Stromal cell of bone marrow (primary cell): ENCODE measurements at regions not wholly inside any gene's neighbourhood (a gene's known extent, or its start where the extent isn't known, plus 50 kb on each side); places are given as distances from the start of the nearest gene placed in this dataset.

ENCODE experiments used
- DNase-seq: peaks from one replicate; pipeline ENCODE4 v3.0.0-alpha.2; 2012; ENCODE audit warnings: low read depth

DNA sequence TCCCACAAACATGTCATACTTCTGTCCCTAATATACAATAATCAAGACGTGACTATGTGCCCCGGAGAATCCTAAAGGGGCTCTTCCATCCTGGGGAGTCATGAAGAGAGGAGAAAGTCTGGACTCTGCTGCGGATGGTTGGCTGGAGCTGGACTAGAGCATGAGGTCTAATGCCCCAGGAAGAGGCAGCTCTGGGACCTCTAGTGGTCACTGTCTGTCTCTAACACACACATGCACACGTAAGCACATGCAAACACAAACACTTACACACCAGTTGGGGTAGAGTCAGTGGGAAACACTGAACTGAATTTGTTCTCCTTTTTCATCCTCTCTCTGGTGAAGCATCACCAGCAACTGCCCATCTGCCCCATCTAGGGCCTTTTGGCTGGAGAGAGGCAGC, 271.6 kb downstream of the TDRD15 start:
- DNase-seq = no peak

DNA sequence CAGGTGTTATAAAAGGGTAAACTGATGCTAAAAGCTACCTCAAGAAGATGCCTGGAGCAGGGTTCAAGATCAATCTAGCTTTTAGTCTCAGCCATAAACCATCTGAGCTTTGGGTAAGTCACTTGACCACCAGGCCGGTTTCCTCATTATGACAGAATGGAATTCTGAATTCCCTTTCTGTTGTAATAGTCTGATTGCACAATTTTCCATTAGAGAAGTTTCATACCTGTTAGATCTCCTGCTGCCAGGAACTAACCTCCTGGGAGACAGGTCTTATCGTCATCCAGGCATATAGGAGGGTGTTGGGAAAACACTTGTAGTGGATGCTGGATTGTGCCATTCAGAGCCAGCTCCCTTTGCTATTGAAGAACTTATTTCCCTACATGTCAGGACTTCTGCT, 272.5 kb downstream of the TDRD15 start:
- no peak for DNase-seq

DNA sequence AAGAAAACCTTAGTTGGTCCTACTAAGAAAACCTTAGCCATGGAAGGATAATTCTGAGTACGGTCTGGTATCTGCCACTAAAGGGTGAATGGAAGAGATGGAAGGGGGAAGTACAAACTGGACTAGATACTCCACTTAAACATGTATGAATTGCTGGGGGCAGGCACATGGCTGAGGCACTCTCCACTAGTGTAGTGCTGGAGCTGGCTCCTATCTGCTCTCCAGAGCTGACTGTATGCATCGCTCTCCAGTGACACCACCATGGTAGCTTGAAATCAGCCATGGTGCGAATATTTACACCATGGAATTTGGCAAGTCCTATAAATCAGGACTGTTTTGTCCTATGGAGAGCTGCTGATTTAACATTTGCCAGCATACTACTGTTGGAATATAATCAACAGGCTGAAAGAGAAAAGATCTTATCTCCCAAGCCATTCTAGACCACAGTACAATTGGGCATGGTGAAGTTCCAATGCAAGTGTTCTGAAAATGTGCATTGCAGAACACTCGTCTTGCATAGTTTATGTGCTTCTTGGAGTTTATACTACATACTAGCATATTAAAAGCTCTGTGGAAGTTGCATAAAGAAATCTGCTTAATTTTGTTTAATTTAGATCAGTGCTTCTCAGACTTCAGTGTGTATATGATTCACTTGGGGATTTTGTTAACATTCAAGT, 277.4 kb downstream of the TDRD15 start:
- no peak for DNase-seq

DNA sequence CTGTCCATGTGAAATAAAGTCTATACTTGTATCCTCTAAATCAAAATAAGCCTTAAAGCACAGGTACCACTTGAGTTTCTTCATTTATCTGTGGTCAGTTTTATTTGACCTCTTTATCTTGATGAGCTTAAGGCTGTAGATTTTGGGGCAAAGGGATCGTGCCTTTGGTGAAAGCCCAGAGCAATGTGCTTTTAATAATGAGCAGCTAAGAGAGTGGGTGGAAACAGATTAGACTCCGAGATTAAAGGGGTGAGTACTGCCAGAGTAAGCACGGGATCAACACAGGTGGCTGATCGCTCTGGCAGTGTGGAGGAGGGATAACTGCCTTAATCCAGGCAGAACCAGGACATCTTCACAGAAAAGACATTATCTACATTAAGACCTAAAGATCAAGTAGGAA, 280.4 kb downstream of the TDRD15 start:
- no peak for DNase-seq

DNA sequence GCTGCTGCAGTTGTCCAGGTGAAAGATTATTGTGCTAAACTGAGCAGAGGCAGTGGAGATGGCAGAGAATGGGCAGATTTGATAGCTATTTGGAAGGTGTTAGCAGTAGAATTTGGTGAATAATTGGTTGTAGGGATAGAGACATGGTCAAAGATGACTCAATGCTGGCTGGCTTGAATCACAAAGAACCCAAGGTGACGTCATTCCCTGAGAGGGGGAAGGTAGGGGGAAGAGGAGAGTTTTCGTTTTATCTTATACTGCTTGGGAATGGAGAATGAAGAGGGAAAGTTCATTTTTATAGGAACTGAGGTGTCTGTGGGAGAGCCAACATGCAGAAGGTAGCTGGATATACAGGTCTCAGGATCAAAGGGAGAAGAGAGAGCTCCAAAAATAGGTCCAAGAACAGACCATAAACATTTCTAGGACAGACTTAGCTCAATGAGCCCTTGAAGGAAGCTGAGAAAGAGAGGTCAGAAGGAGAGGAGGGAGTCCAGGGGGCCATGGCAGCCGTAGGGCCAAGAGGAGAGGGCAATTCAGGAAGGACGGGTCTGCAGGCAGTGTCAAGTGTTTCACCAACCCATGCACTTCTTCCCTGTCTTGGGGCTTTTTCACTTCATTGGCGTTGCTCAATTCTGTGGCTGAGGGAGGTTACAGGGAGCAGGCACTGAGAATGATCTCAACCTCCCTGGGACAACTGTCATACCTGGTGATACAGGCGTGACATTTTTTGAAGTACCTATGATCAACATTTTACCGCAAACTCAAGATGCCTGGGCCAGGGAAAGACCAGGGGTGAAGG, 281.3 kb downstream of the TDRD15 start:
- no peak for DNase-seq

DNA sequence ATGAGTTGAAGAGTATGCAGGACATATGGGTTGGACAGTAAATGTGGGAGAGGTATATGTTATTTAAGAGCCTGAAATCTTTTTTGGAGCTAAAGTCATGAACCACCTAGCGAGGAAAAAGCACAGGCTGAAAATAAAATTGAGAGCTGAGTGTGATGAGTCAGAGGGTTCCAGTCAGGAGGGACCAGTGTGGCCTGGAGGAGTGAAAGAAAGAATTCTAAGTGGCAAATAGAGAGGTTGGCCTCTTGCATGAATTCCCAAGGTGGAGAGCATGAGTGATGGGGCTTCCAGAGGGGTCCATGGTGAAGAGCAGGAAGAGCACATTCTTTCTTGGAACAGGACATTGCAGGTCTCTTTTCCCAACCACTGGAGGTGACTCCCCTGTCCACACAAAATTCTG, 282.6 kb downstream of the TDRD15 start:
- no peak for DNase-seq

DNA sequence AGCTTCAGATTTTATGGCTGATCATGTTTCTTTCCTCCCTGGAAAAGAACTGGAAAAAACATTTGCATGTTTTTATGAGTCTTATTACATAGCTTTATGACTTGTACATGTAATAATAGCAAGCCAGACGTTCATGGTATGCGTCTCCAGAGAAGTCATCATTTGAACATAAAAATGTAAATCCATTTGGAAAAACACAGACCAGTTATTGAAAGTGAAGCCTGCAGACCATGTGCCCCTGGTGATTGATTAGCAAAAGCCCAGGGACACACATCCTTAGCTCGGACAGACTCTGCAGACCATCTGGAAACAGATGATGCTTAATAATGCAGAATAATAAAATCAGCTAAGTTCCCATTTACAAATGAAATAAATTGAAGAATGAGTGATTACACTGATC, 283.1 kb downstream of the TDRD15 start:
- DNase-seq = no peak

DNA sequence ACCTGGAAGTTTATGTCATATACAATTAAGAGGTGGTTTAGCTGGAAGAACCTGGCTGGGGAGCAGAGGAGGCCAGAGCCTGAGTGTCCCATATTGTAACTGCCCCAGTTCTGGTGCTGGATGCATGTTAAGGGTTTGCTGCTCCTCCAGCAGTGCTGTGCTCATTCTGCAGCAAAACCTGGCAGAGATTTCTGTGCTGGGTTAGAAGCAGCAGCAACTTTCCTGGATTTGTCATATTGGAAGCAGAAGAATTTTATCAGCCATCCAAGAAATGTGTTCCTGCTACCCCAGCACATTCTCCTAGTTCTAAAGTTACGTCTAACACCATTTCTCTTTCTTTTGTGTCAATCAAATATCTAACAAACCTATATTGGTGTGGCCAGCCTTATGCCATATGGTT, 284.1 kb downstream of the TDRD15 start:
- DNase-seq = no peak

DNA sequence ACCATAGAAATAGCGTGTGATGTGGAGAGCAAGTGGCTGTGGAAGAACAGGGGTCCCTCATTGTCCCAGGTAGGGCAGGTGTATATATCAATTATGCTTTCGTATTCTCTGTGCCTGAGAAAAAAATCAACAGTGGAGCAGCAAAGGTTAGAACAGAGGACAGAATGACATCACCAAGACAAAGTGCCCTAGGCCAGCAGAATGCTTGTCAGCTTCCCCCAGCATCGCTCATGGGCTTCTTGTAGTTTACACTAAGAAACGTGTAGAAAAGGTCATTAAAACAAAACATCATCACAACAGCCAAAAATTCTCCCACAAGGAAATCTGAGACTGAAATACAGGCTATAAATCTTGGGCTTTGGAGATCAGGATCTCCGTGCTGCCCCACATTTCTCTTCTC, 288.0 kb downstream of the TDRD15 start:
- DNase-seq = no peak

DNA sequence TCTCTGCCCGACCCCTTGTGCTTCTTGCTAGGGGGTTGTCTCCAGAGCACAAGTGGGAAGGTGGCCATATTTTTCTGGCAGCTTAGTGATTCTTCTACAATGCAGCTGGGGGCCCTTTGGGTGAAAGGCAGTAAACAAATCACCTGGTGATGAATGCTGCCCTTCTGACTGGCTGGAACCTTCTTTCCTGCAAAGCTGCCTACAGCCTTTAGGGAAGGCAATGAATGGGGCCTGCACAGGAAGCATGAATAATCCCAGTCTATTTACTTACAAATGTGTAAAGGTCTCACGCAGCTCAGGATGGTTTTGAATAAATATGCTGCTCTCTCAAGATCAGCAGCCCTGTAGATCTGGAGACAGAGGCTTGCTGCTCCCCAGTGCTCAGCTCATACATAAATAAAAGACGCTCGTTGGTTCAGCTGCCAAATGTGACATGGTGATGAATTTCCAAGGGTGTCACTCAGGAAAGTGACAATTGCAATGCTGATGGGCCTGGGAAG, 289.2 kb downstream of the TDRD15 start:
- DNase-seq = no peak

DNA sequence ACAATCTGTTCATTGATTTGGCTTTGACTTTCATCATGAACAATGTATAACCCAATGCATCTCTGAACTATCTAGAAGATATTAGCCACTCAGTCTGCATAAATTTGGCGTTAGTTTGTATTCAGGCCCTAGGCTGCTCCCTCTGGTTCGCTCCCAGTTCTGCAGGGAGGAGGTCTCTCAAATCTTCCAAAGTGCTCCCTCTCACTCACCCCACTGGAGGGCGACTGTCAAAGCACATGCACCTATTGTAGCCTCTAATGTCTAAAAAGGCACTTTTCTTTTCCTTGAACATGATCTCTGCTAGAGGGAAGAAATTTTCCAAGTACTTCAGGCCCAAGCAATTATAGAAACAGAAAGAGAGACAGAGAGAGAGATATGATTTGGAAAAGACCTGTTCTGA, 291.5 kb downstream of the TDRD15 start:
- no peak for DNase-seq

DNA sequence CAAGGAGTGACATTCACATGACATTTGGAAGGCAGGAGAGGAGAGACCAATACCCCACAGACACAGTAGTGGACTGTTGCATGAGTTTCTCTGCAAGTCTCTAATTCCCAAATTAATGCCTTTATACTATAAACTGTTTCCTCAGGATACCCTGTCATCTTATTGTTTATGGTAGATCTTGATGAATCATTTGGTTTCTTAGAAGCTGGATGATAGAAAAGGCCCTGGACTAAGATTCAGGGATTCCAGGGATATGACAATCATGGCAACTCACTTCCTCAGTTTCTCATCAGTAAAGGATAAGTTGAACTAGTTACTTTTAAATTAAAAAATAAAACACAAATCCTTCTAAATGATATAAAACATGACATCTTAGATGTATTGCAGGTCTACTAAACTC, 292.5 kb downstream of the TDRD15 start:
- no peak for DNase-seq

DNA sequence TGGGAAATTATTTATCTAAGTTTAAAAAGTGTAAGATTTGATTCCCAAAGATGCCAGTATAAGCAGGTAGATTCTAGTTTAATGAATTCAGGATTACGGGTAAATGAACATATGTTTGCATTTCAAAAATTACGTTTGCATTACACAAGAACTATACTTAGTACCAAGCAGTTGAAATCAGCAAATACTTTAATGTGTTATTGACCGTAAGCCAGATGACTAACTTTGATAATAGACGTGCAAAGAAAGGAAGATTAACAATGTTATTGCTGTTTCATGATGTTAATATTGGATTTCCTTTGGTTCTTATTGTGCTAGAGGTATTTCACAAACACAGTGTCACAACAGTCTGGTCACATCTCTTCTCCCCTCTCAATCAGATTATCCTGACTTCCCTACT, 294.7 kb downstream of the TDRD15 start:
- DNase-seq = no peak

DNA sequence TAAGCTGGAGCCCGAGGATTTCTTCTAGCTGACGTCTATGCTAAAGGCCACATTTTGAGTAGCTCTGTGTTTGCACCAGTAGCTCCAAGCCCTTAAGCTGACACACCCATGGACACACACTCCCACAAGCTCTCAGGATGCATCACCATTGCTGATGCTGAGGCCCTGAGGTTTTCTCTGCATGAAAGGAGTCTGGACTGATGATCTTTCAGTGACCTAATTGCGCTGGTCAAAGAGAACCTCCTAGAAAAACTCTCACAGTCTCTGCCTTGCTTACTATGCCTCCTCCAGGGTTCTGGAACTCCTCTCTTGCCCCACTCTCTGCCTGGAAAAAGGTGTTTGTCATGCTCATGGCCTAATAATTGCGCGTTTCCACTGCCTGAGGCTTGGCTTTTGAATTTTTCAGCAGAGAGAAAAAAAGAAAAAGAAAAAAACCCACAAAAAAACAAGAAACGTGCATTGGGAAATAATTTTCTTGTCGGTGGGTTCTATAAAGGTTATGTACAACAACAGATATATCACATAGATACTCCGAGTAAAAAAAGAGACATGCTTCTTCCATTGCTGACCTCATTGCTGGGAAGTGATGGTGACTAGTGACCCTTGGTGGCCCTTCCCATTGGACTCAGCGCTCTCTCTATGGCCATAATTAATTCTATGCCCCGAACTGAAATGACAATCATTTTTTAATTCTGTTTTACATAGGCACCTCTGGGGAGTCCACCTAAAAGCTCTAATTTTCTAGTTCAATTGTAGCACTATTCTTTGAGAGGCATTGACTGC, 297.0 kb downstream of the TDRD15 start:
- no peak for DNase-seq

DNA sequence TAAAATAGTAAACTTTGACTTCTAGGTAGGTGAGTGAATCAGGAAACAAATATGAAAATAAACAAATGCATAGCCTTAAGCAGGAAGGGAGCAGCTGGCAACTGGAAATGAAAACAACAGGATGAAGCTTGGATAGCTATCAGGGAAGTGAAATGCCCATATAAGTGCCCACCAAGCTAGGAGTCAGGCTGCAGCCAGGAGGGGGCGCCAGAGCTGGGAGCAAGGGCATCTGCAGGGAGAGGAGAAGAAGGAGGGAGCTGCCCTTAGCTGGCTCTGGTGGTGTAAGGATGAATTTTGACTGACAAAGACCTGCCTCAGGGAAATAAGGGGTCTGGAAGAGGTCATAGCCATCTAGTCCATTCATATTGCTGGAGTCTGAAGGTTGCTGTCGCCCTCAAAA, 298.3 kb downstream of the TDRD15 start:
- no peak for DNase-seq

DNA sequence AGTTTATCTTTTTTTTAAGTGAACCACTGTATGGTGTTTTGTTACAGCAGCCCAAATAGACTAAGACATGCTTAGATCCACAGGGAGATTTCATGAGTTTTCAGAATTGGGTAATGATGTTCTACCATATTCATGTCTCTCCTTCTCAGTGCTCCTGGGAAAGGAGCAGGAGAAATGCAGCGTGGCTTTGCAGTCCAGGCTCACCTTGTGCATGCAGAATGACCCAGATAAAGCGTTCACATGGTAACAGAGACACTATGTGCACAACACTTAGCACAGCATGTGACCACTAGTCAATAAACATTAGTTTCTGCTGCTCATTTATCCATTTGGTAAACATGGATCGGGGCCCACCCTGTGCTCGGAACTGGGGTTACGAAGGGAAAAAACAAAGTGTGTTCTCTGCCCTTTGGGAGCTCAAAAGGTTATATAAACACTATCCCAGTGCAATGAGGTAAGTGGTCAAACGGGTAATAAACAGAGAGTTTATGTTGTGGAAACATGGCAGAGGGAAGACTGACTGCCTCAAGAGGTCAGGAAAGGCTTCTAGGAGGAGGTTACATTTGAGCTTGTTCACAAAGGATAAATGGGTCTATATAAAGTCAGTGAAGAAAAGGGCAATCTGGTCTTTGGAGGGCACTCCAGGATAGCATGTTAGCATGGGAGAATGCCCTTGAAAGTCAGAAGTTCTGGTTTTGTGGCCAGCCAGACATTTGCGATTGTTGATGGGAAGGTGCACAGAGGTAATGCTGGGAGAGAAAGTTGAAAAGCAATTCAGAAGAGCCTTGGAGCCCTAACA, 299.2 kb downstream of the TDRD15 start:
- no peak for DNase-seq

DNA sequence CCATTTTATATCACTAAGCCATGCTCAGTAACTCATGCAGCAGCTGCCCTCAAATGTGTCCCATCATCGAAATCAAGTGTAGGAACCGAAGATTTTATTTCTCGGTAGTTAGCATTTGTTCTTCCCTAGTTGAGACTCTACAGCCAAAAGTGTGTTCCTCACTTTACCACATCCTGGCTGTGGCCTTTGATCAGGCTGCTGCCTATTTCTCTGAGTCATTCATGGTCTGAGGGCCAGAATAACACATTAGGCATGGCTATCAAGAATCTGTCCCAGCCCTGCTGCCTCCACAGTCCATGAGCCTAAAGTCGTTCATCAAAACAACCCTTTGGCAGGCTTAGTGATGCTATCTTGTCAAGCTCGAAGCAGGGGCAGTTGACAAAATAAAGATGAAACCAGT, 300.1 kb downstream of the TDRD15 start:
- no peak for DNase-seq

DNA sequence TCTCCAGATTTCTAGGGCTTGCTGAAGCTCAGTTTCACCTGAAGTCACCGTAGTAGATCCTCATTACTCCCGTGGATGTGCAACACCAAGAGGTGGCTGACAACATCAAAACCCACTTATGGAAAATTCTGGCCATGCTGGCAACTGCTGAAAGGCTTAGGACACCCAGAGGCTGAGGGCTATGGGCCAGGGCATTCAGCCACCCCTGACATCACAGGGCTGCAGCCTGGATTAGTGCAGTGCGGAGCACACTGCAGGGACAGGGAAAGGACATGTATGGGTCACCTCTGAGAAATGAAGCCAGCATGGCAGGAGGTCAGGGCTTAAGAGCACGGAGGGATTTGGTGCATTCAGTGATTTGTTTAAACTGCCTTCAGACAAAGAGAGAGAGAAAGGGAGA, 300.6 kb downstream of the TDRD15 start:
- DNase-seq = no peak

DNA sequence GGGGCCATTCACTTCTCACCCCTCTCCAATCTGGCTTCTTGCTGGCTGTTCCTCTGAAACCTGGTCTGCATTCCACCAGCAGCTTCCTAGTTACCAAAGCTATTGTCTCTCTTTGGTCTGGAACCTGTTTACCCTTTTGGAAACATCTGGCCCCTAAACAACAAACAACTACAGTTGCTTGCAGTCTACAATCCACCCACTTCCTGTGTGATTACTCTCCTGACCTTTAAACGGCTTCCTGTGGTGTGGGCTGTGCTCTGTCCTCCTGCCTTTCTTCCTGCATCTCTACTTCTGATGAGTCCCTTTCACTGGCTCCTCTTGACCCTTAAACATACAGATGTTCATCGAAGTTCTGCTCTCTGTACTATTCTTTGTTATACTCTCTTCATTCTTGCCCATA, 303.8 kb downstream of the TDRD15 start:
- no peak for DNase-seq

DNA sequence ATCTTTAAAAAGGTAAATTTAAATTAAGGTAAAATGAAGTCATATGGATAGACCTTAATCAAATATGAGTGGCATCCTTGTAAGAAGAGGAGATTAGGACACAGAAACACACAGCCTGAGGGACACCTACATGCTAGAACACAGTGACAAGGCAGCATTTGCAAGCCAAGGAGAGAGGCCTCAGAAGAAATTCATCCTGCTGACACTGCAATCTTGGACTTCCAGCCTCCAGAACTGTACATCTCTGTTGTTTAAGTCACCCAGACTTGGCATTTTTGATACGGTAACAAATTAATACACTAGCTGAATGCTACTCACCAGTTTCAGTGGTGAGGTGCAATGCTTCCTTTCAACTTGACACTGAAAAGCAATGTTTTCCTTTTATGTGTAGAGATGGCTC, 305.0 kb downstream of the TDRD15 start:
- no peak for DNase-seq

DNA sequence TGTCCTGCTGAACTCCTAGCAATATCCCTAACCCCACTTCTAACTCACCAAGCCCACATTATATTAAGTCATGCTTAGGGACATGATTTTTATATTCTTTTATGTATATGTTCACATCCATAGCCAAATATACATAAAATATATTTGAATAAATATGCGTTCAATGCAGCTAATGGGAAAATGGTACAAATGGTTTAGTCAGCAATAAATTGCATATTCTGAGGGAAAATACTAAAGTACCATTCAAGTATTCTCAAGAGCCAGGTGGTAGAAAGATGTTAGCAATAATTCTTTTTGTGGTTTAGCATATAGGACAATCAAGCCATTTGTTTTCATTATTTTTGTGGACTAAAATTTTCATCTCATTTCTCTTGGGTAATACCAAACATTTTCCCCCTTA, 306.0 kb downstream of the TDRD15 start:
- no peak for DNase-seq

DNA sequence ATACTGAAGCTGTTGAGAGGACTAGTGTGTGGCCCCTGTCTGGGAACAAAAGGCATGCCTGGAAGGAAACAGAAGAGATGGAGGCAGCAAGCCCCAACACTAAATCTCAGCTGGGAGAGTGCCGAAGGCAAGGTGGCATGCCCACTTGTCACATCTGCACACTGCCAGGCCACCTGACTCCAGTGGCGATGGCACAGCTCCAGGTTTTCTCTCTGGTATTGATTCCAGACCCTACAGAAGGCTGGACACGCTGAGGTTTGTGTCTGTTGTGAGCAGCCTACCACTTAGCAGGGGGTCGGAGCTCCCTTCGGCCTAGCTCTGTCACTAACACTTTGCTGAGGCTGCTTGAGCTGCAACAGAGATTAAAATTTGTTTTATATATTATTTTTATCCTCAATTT, 307.3 kb downstream of the TDRD15 start:
- no peak for DNase-seq
